GM08714 (cell line): ENCODE measurements at regions not wholly inside any gene's neighbourhood (a gene's known extent, or its start where the extent isn't known, plus 50 kb on each side); places are given as distances from the start of the nearest gene placed in this dataset.

ENCODE experiments used
- H3K4me3 ChIP-seq: fragments of 200-500 bp; sonication (Bioruptor generic); 2 replicates; pipeline ENCODE4 v1.5.1; 2014; ENCODE audit warnings: mild to moderate bottlenecking, low read length, inconsistent platforms
- ZNF274 ChIP-seq: IDR thresholded peaks from 2 replicates; pipeline ENCODE4 v1.6.1; 2012; ENCODE audit warnings: mild to moderate bottlenecking, low read depth, low read length

DNA sequence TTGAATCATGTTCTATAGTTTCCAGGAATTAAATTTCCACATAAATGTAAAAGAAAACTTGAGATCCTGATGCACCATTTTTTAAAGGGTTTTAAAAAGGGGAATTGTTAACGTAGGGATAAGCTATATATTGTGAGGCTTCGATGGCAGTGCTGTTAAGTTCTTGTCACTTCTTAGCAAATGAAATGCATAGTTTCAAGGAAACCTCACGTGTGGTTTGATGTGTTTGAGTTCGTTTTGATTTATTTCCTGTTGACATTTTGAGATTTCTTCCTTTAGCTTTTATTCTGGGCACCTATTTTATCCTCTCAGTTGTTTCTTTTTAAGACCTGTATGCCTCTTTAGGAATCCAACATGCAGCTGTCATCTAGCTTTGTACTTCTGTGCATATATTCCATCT, 301.0 kb downstream of the DOCK8 start:
- no peak overlapping the region for H3K4me3 ChIP-seq
- no peak for TF ChIP-seq ZNF274

DNA sequence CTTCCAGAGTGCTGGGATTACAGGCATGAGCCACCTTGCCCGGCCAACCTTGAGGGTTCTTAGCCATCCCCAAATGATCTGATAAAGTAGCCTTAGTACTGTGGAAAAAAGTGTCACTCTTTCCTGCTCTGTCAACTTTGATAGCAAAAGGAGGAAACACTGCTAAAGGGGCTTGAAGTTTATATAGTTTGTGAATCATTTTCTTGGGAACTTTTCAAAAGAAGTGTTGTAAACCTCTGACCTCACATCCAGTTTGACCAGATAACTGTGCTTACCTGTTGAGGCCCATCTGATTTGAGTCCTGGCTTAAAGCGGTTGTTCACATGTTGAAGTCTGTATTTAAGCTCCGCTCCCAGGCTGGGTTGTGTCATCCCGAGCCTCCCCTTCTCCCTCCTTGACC, 303.3 kb downstream of the DOCK8 start:
- no peak for TF ChIP-seq ZNF274
- H3K4me3 ChIP-seq, result no peak overlapping the region

DNA sequence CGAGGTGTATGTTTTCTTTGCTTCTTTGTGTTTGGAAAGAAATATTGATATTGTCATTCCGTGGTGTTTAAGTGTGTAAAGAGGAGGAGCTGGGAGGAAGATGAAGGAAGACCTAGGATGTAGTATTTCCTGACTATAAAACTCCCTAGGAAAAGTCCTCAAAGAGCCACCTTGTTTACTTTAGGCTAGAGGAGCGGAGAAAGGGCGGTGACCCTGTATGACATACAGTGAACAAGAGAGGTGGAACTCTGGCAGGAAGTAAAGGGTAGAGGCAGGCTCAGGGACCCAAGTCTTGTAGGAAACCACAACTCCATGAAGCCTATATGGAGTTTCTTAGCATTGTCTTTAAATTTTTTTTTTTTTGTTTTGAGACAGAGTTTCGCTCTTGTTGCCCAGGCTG, 303.9 kb downstream of the DOCK8 start:
- TF ChIP-seq ZNF274, result no peak
- no peak overlapping the region for H3K4me3 ChIP-seq

DNA sequence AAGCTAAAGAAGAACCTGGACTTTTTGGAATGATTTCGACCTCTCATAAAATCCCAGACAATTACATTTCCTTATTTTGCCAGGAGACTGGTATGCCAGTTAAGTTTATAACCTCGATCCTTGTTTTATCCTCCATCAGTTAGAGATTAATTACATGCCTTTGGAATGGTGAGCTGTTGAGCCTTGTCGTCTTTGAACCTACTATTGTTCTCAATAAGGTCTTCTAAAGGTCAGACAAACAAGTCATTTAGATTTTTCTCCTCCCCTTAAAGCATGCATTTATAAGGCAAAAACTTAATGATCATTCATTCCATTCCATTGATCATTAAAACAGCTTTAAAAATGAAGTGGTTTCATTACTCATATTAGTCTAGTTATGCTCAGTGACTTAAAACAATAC, 304.9 kb downstream of the DOCK8 start:
- H3K4me3 ChIP-seq, result no peak overlapping the region
- no peak for TF ChIP-seq ZNF274

DNA sequence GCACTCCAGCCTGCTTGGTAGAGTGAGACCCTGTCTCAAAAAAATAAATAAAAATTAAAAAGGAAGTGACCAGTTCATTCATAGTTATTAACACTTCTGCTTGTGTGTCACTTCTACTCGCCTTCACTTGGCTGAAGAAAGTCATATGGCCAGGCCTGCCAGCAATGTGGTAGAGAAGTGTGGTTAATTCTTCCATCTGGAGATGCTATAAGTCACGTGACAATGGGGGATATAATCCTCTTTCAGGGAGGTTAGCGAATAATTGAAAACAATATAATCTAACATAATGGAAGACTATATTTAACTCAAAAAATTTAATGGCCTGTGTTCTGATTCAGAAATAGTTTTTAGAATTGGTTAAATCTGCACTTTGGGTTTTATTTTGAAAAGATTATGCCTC, 305.6 kb downstream of the DOCK8 start:
- H3K4me3 ChIP-seq, result no peak overlapping the region
- TF ChIP-seq ZNF274, result no peak

DNA sequence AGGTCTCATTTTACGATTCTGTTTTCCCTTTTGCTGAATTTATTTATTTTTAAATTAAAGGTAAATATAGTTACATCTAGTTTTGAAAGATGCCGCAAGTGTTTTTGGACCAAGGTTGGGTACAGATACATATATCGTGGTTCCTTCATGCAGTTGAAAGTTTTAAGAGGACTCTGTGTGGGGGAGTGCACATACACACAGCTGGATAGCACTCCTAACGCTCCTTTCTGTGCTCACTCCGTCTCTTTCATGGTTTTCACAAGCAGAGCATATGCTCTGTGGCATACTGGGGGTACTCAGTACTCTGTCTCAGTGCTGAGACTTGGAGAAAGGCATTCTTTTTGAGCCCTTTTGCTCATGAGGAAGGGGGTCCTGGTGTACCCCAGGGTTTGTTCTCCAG, 307.5 kb downstream of the DOCK8 start:
- no peak for TF ChIP-seq ZNF274

DNA sequence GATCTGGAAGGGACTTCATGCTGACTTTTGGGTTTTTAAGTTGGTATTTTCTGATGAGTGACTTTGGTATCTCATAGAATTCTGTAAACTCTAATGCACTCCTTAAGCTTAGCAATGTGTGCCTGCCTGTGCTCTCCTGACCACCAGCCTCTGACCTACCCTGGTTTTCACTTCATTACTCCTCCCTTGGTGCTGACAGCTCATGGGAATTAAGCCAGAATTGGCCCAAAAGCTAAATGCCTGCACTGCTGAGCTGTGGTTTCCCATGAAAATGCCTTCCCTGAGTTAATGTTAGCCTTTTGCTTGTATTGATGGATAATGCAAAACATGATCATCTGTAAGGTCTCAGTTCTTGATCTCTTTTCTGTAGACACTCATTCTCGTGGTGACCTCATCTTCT, 308.0 kb downstream of the DOCK8 start:
- H3K4me3 ChIP-seq, result no peak overlapping the region
- TF ChIP-seq ZNF274, result no peak

More for the DNA sequence above, 307.5 kb downstream of the DOCK8 start:
- no peak overlapping the region for H3K4me3 ChIP-seq

DNA sequence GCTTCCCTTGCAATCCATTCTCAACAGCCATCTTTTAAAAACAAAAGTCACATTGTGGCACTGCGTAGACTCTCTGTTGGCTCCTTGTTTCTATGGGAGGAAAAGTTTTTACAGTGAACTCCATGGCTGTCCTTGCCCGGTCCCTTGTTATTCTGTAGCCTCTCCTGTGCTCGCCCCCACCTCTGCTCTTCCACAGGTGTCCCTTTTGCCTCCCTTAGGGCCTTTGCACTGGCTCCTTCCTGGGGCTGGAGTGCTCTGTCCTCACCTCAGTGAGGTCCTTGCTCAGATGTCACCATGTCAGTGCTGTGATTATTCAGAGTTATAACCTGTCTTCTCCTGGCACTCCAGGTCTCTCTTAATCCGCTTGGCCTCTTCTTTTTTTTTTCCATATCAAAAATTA, 308.8 kb downstream of the DOCK8 start:
- TF ChIP-seq ZNF274, result no peak
- no peak overlapping the region for H3K4me3 ChIP-seq

DNA sequence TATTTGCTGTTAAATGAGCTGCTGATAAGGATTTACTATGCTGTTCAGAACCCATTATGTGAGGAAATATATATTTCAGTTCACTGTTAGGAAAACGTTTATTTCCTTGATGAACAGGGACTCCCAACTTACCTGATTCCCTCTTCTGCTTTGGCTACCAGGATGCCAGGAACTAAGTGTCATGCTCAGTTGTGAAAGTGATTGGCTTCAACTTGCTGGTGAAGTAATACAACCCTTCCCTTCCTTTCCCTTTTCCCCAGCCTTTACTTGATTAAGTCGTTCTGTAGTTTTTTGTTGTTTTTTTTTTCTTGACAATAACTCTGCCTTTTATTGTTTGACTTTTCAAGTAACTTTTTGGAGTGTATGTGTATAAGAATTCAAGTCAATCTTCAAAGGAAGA, 309.3 kb downstream of the DOCK8 start:
- TF ChIP-seq ZNF274, result no peak
- no peak overlapping the region for H3K4me3 ChIP-seq

DNA sequence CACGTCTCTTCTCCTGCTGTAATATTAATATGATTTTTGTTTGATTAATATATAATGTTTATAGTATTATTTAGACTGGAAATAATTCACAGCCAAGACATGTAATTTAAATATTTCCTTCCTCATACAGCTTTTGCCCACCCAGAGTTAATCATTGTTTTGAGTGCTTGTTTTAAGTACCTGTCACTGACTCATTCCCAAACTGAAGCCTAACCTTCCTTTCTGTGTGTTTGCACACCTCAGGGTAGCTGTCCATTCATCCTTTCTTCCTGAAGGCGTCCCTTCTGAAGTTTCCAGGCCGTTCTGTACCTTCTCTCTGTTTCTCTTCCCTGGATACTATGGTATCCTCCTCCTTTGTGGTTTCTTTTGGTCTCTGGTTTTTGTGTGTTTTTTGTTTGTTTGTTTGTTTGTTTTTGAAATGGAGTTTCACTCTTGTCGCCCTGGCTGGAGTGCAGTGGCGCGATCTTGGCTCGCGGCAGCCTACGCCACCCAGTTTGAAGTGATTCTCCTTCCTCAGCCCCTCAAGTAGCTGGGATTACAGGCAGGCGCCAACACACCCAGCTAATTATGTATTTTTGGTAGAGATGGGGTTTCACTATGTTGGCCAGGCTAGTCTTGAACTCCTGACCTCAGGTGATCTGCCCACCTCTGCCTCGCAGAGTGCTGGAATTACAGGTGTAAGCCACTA, 312.4 kb downstream of the DOCK8 start:
- no peak overlapping the region for H3K4me3 ChIP-seq
- TF ChIP-seq ZNF274, result no peak

DNA sequence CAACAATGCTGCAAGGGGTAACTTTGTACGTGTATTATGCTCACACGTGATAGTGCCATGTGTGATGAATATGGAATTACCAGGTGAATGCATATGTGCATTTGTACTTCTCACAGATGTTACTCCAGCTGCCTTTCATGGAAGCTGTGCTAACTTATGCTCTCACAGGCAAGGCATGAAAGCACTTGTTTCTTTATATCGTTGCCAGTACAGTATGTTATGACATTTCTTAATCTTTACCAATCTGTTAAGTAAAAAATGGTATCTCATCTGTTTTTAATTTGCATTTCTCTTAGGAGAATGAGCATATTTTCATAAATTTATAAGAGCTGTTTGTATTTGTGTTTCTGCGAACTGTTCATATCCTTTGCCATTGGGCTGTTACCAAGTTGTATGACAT, 311.8 kb upstream of the DMRT1 start:
- H3K4me3 ChIP-seq, result no peak overlapping the region
- TF ChIP-seq ZNF274, result no peak

DNA sequence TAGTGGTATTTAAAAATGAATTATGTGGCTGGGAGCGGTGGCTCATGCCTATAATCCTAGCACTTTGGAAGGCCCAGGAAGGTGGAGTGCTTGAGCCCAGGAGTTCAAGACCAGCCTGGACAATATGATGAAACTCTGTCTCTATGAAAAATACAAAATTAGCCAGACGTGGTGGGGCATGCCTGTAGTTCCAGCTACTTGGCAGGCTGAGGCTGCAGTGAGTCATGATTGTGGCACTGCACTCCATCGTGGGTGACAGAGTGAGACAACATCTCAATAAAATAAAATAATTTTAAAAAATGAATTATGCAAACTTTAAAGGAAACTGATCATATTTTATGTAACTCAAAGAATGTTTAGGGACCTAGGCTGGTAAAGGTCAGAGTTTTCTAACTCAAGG, 310.8 kb upstream of the DMRT1 start:
- no peak for TF ChIP-seq ZNF274
- no peak overlapping the region for H3K4me3 ChIP-seq

DNA sequence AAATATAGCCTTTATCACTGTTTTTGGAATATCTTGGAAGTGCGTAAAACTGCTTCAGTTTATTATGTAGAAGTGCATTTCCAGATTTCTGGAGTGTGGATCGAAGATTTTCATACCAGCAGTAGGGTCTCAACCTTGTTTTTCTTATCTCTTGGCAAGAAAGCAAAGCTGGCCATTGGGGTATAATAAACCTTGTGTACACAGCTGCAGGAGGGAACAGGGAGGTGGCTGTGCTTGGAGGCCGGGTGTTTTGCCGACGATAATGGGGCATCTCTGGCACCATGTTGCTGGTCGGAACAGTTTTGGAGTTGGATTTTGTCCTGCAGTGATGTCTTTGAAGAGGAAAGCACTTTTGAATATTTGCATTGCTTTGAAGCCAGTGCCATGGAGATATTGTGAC, 308.8 kb upstream of the DMRT1 start:
- no peak overlapping the region for H3K4me3 ChIP-seq
- TF ChIP-seq ZNF274, result no peak

DNA sequence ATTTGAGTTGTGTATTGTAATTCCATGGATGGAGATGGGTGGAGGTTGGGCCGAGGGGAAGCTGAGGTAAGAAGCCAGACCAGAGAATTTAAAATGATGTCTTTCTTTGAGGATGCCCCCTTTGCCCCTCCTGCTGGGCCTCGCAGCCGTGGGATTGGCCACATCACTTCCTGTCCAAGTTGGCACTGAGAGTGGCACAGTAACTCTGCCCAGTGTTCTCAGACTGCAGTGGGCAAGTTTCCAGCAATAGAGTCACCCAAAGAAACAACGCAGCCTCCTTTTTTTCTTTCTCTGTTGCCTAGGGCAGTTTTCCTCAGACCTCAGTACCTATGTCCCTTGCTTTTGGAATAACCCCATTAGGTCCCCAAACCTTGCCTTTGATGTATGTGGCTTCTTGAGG, 306.6 kb upstream of the DMRT1 start:
- TF ChIP-seq ZNF274, result no peak
- no peak overlapping the region for H3K4me3 ChIP-seq

DNA sequence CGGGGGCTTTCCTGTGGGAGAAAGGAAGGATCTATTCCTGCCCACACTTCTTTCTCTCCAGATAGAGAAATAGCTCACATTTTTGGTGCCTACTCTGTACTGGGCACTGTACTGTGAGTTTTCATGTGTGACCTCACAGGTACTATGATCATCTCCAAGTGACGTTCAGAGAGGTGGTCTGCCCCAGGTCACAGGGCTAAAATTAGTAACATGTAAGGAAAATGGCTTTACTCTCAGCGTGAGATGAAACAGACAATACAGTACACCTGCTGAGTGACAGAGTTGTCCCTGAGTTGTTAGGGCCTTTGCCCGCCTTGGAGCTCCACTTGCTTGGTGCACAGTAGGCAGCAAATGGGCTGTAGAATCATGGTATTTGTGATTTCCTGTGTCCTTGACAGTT, 306.1 kb upstream of the DMRT1 start:
- no peak overlapping the region for H3K4me3 ChIP-seq
- no peak for TF ChIP-seq ZNF274
